Neural cell (in vitro differentiated cells): ENCODE measurements at regions not wholly inside any gene's neighbourhood (a gene's known extent, or its start where the extent isn't known, plus 50 kb on each side); places are given as distances from the start of the nearest gene placed in this dataset.

Source experiments
- H2AFZ ChIP-seq: fragments of 200-600, 300-800 bp; sonication (generic), shearing (Covaris generic); 2 replicates; pipeline ENCODE4 v1.6.0; 2014; ENCODE audit warnings: low read depth, mild to moderate bottlenecking, antibody characterized with exemption, low read length, moderate library complexity
- H3F3A ChIP-seq: fragments of 200-600 bp; shearing (Covaris generic); 2 replicates; pipeline ENCODE4 v1.6.1; 2016; ENCODE audit warnings: mild to moderate bottlenecking, moderate library complexity, mixed read lengths, antibody characterized with exemption, low read length; ENCODE audit not compliant: insufficient read depth, poor library complexity, severe bottlenecking
- H3K27ac ChIP-seq: fragments of 200-600, 300-800 bp; sonication (generic), shearing (Covaris generic); 2 replicates; pipeline ENCODE4 v1.5.1; 2014; ENCODE audit warnings: mild to moderate bottlenecking, low read length, moderate library complexity
- H3K27me3 ChIP-seq: fragments of 300-800, 200-600 bp; sonication (generic), shearing (Covaris generic); 2 replicates; pipeline ENCODE4 v1.6.0; 2014; ENCODE audit warnings: mild to moderate bottlenecking, low read depth, low read length, moderate library complexity; ENCODE audit not compliant: insufficient read depth
- H3K36me3 ChIP-seq: fragments of 300-800, 200-600 bp; sonication (generic), shearing (Covaris generic); 2 replicates; pipeline ENCODE4 v1.5.1; 2014; ENCODE audit warnings: mild to moderate bottlenecking, antibody characterized with exemption, low read length, moderate library complexity; ENCODE audit not compliant: insufficient read depth
- H3K4me2 ChIP-seq: fragments of 300-800, 200-600 bp; sonication (generic), shearing (Covaris generic); 2 replicates; pipeline ENCODE4 v1.6.0; 2014; ENCODE audit warnings: mild to moderate bottlenecking, low read length
- H3K4me3 ChIP-seq: fragments of 300-800, 200-600 bp; sonication (generic), shearing (Covaris generic); 2 replicates; pipeline ENCODE4 v1.5.1; 2014; ENCODE audit warnings: mild to moderate bottlenecking, low read length, moderate library complexity
- H3K79me2 ChIP-seq: fragments of 200-600 bp; shearing (Covaris generic); replicated peaks from 2 replicates; pipeline ENCODE4 v1.6.0; 2014; ENCODE audit warnings: mild to moderate bottlenecking, low read length, moderate library complexity; ENCODE audit not compliant: insufficient read depth
- H3K9ac ChIP-seq: fragments of 300-800, 200-600 bp; sonication (generic), shearing (Covaris generic); 2 replicates; pipeline ENCODE4 v1.6.1; 2016; ENCODE audit warnings: mild to moderate bottlenecking, low read length, mixed read lengths
- H3K9me2 ChIP-seq: fragments of 200-600 bp; shearing (Covaris generic); 2 replicates; pipeline ENCODE4 v1.6.1; 2016; ENCODE audit warnings: mild to moderate bottlenecking, low read length, mixed read lengths; ENCODE audit not compliant: insufficient read depth
- H3K9me3 ChIP-seq: fragments of 200-600, 300-800 bp; sonication (generic), shearing (Covaris generic); 2 replicates; pipeline ENCODE4 v1.6.1; 2016; ENCODE audit warnings: mild to moderate bottlenecking, mixed run types, low read length, moderate library complexity, mixed read lengths
- H4K20me1 ChIP-seq: fragments of 200-600 bp; shearing (Covaris generic); 2 replicates; pipeline ENCODE4 v1.6.1; 2016; ENCODE audit warnings: mild to moderate bottlenecking, mixed run types; ENCODE audit not compliant: insufficient read depth
- EP300 ChIP-seq: fragments of 450-650 bp; conservative IDR thresholded peaks from 2 replicates; pipeline ENCODE4 v1.6.1; 2014; ENCODE audit warnings: antibody characterized with exemption, mild to moderate bottlenecking, moderate library complexity; ENCODE audit not compliant: poor library complexity, severe bottlenecking
- EZH2 ChIP-seq: fragments of 200-600, 300-800 bp; shearing (Covaris generic), sonication (generic); IDR thresholded peaks from 2 replicates; pipeline ENCODE4 v1.6.1; 2014; ENCODE audit warnings: antibody characterized with exemption, low read length, borderline replicate concordance, mild to moderate bottlenecking; ENCODE audit not compliant: insufficient read depth, poor library complexity, severe bottlenecking
- MXI1 ChIP-seq: fragments of 450-650 bp; conservative IDR thresholded peaks from 2 replicates; pipeline ENCODE4 v1.6.1; 2014; ENCODE audit warnings: antibody characterized with exemption, mild to moderate bottlenecking; ENCODE audit not compliant: poor library complexity, severe bottlenecking
- POLR2AphosphoS5 ChIP-seq: IDR thresholded peaks from 2 replicates; pipeline ENCODE4 v1.6.1; 2012
- RAD21 ChIP-seq: fragments of 450-650 bp; conservative IDR thresholded peaks from 2 replicates; pipeline ENCODE4 v1.6.1; 2014; ENCODE audit warnings: antibody characterized with exemption, mild to moderate bottlenecking, moderate library complexity
- SMC3 ChIP-seq: fragments of 450-650 bp; conservative IDR thresholded peaks from 2 replicates; pipeline ENCODE4 v1.6.1; 2014; ENCODE audit warnings: antibody characterized with exemption, mild to moderate bottlenecking, moderate library complexity; ENCODE audit not compliant: poor library complexity
- TAF1 ChIP-seq: IDR thresholded peaks from 2 replicates; pipeline ENCODE4 v1.6.1; 2012; ENCODE audit warnings: low read depth
- small RNA-seq, 3 experiments: library from RNA; depleted of rRNA; stranded (forward); fragments of <200 nt; gene quantifications; one replicate each; pipeline ENCODE3, GENCODE V24; 2012
- TF ChIP-seq, protein P1 (sequence below): fragments of 450-650 bp; IDR thresholded peaks from 2 replicates; pipeline ENCODE4 v1.5.1; 2014; ENCODE audit warnings: antibody characterized with exemption, mild to moderate bottlenecking, moderate library complexity; ENCODE audit not compliant: poor library complexity, severe bottlenecking
- TF ChIP-seq, protein P2 (sequence below): IDR thresholded peaks from 2 replicates; pipeline ENCODE4 v1.6.1; 2012; ENCODE audit warnings: borderline replicate concordance

DNA sequence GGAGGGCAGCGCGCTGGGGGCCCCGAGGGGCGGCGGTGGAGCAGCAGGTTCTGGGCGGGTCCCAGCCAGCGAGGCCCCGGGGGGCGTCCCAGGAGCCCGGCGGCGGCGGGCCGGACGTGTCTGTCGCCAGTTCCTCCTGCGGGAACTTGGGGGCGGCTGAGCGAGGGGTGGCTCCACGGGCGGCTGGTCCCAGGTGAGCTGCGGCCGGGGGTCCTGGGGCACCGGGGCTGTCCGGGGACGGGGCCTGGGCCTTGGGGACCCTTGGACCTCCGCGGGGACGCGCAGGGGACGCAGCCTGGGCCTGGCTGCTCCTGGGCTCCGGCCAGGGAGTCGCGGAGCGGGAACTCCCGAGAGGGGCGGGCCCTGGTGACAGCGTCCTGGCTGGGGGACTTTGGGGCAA is 54.2 kb upstream of the ZNF267 start:
- no peak for TF ChIP-seq EZH2

DNA sequence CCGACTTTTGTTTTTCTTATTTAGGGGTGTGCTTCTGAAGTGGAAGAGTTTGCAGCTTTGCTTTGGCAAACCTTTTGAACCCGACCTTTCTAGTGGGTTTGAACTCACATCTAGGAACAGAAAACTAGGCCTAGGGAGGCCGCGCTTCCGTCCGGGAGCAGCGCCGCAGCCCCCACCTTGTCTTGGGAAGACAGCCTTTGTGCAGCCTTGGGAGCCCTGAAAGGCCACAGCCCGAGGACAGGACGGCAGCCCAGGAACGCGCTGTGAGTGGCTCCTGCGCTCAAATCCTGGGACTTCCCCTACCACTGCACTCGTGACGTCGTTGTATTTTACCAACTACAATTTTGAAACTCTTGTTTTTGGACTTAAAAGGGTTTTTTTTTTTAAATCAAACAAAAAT is 53.7 kb upstream of the ZNF267 start:
- TF ChIP-seq EP300 (no peak), EZH2 (no peak), RAD21 (no peak), POLR2AphosphoS5 (no peak), MXI1 (no peak), SMC3 (no peak), TAF1 (no peak)
- TF ChIP-seq, protein P1, sequence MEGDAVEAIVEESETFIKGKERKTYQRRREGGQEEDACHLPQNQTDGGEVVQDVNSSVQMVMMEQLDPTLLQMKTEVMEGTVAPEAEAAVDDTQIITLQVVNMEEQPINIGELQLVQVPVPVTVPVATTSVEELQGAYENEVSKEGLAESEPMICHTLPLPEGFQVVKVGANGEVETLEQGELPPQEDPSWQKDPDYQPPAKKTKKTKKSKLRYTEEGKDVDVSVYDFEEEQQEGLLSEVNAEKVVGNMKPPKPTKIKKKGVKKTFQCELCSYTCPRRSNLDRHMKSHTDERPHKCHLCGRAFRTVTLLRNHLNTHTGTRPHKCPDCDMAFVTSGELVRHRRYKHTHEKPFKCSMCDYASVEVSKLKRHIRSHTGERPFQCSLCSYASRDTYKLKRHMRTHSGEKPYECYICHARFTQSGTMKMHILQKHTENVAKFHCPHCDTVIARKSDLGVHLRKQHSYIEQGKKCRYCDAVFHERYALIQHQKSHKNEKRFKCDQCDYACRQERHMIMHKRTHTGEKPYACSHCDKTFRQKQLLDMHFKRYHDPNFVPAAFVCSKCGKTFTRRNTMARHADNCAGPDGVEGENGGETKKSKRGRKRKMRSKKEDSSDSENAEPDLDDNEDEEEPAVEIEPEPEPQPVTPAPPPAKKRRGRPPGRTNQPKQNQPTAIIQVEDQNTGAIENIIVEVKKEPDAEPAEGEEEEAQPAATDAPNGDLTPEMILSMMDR = no peak
- TF ChIP-seq, protein P2, sequence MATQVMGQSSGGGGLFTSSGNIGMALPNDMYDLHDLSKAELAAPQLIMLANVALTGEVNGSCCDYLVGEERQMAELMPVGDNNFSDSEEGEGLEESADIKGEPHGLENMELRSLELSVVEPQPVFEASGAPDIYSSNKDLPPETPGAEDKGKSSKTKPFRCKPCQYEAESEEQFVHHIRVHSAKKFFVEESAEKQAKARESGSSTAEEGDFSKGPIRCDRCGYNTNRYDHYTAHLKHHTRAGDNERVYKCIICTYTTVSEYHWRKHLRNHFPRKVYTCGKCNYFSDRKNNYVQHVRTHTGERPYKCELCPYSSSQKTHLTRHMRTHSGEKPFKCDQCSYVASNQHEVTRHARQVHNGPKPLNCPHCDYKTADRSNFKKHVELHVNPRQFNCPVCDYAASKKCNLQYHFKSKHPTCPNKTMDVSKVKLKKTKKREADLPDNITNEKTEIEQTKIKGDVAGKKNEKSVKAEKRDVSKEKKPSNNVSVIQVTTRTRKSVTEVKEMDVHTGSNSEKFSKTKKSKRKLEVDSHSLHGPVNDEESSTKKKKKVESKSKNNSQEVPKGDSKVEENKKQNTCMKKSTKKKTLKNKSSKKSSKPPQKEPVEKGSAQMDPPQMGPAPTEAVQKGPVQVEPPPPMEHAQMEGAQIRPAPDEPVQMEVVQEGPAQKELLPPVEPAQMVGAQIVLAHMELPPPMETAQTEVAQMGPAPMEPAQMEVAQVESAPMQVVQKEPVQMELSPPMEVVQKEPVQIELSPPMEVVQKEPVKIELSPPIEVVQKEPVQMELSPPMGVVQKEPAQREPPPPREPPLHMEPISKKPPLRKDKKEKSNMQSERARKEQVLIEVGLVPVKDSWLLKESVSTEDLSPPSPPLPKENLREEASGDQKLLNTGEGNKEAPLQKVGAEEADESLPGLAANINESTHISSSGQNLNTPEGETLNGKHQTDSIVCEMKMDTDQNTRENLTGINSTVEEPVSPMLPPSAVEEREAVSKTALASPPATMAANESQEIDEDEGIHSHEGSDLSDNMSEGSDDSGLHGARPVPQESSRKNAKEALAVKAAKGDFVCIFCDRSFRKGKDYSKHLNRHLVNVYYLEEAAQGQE = no peak
- Histone ChIP-seq H3K9me3 (peaks cover 2% of the 10 kb centered on the region), H4K20me1 (no peaks in the 10 kb centered on the region), H3K9me2 (no peaks in the 10 kb centered on the region), H3F3A (no peaks in the 10 kb centered on the region), H3K79me2 (no peaks in the 10 kb centered on the region), H3K27me3 (no peaks in the 10 kb centered on the region), H3K9ac (no peak overlapping the region), H3K27ac (no peak overlapping the region), H3K36me3 (no peaks in the 10 kb centered on the region), H3K4me2 (no peak overlapping the region), H2AFZ (no peak overlapping the region), H3K4me3 (no peak overlapping the region)

More for the DNA sequence above, 54.2 kb upstream of the ZNF267 start:
- Histone ChIP-seq H3K79me2 (no peaks in the 10 kb centered on the region), H4K20me1 (no peaks in the 10 kb centered on the region), H3K9me2 (no peaks in the 10 kb centered on the region), H3K4me2 (no peak overlapping the region), H3K4me3 (no peak overlapping the region), H3K36me3 (no peaks in the 10 kb centered on the region), H3K27me3 (no peaks in the 10 kb centered on the region), H3K27ac (no peak overlapping the region), H2AFZ (no peak overlapping the region), H3K9ac (no peak overlapping the region), H3F3A (no peaks in the 10 kb centered on the region), H3K9me3 (peaks cover 2% of the 10 kb centered on the region)

Small RNA genes in the stretch of these regions (small RNA-seq; reads per million reads assigned to genes)
- gene AC074050.1 = 0 reads per million in 3 experiments
